GM12892 (cell line): ENCODE measurements at regions not wholly inside any gene's neighbourhood (a gene's known extent, or its start where the extent isn't known, plus 50 kb on each side); places are given as distances from the start of the nearest gene placed in this dataset.
"Not testable (repeated sequence)": the region's sequence is repeated elsewhere in the genome, so short reads cannot be mapped to it uniquely, and the experiment has no call there.

Source experiments
- DNase-seq: peaks from one replicate; pipeline ENCODE4 v3.0.0; 2011; ENCODE audit not compliant: insufficient read length
- FAIRE-seq: peaks from 2 replicates; lab custom pipeline; 2011; peaks lifted over from hg19 to GRCh38; lab: Jason Lieb, UNC
- POLR2A ChIP-seq: IDR thresholded peaks from 2 replicates; pipeline ENCODE4 v1.6.1; 2011; ENCODE audit warnings: low read depth, low read length, control low read depth
- POLR2AphosphoS5 ChIP-seq: IDR thresholded peaks from 2 replicates; pipeline ENCODE4 v1.6.1; 2011; ENCODE audit warnings: low read depth, low read length, control low read depth
- TAF1 ChIP-seq: IDR thresholded peaks from 2 replicates; pipeline ENCODE4 v1.6.1; 2011; ENCODE audit warnings: low read depth, mild to moderate bottlenecking, control low read depth, low read length, borderline replicate concordance

GRCh38 chr5:12662545-12663314, 758.5 kb upstream of the CTNND2 start:
- FAIRE-seq, result no peak
- TF ChIP-seq POLR2AphosphoS5 (no peak), POLR2A (no peak), TAF1 (no peak)
- DNase-seq, result no peak

- TF ChIP-seq POLR2A, result no peak
- TF ChIP-seq TAF1, result no peak
- no peak for TF ChIP-seq POLR2AphosphoS5
- FAIRE-seq (no peak), DNase-seq (no peak)
These were observed 757.5 kb upstream of the CTNND2 start for GRCh38 chr5:12661617-12662370.

GRCh38 chr5:12660279-12661107, 756.2 kb upstream of the CTNND2 start:
- DNase-seq, FAIRE-seq: not testable (repeated sequence)

GRCh38 chr5:12659686-12660085, 755.4 kb upstream of the CTNND2 start:
- FAIRE-seq, result no peak
- TF ChIP-seq POLR2AphosphoS5 (no peak), POLR2A (no peak), TAF1 (no peak)

GRCh38 chr5:12658871-12659446, 754.7 kb upstream of the CTNND2 start:
- FAIRE-seq (no peak), DNase-seq (no peak)
- TF ChIP-seq TAF1 (no peak), POLR2A (no peak), POLR2AphosphoS5 (no peak)

More at GRCh38 chr5:12659686-12660085, 755.4 kb upstream of the CTNND2 start:
- DNase-seq, result no peak

GRCh38 chr5:12657914-12658474, 753.7 kb upstream of the CTNND2 start:
- not testable (repeated sequence) for DNase-seq, FAIRE-seq

- DNase-seq, result no peak
- no peak for TF ChIP-seq POLR2A
- no peak for TF ChIP-seq TAF1
- no peak for TF ChIP-seq POLR2AphosphoS5
- FAIRE-seq, result no peak
These were observed 751.4 kb upstream of the CTNND2 start for GRCh38 chr5:12655675-12656074.

GRCh38 chr5:12652201-12652600, 748.0 kb upstream of the CTNND2 start:
- TF ChIP-seq TAF1 (no peak), POLR2AphosphoS5 (no peak), POLR2A (no peak)
- no peak for DNase-seq
- no peak for FAIRE-seq

GRCh38 chr5:12648558-12648957, 744.3 kb upstream of the CTNND2 start:
- TF ChIP-seq POLR2A, result no peak
- TF ChIP-seq TAF1, result no peak
- TF ChIP-seq POLR2AphosphoS5, result no peak
- FAIRE-seq (no peak), DNase-seq (no peak)

GRCh38 chr5:12647613-12648012, 743.4 kb upstream of the CTNND2 start:
- TF ChIP-seq POLR2AphosphoS5 (no peak), POLR2A (no peak), TAF1 (no peak)
- FAIRE-seq (no peak), DNase-seq (no peak)

GRCh38 chr5:12645582-12645981, 741.3 kb upstream of the CTNND2 start:
- no peak for FAIRE-seq
- DNase-seq, result no peak
- no peak for TF ChIP-seq POLR2A
- no peak for TF ChIP-seq POLR2AphosphoS5
